Activated naive CD4-positive, alpha-beta T cell treated with anti-CD3 and anti-CD28 coated beads, Interleukin-2, amount 50 U/mL, for 72 hours (primary cell): ENCODE measurements at regions not wholly inside any gene's neighbourhood (a gene's known extent, or its start where the extent isn't known, plus 50 kb on each side); places are given as distances from the start of the nearest gene placed in this dataset.
A peak's percentile ranks its signal among the peaks of the same experiment; 100 is the strongest.
"Not testable (repeated sequence)": the region's sequence is repeated elsewhere in the genome, so short reads cannot be mapped to it uniquely, and the experiment has no call there.

Experiments
- ATAC-seq, 2 donors: fragments of 150-1000 bp; cut with Tn5 transposase; 2 replicates each; pipeline ENCODE4 v1.10.0; 2021; ENCODE audit warnings: mild to moderate bottlenecking in 2 of 2, moderate library complexity in 2 of 2
- DNase-seq, 2 donors: peaks; one replicate each; pipeline ENCODE4 v3.0.0; 2021 to 2022; ENCODE audit warnings: low spot score in 2 of 2
- H3K27ac Mint-ChIP-seq, 2 donors: one replicate each; pipeline ENCODE4 v1.8.0; 2022; ENCODE audit warnings: mild to moderate bottlenecking in 2 of 2, mixed read lengths in 2 of 2
- H3K36me3 Mint-ChIP-seq, 2 donors: one replicate each; pipeline ENCODE4 v1.8.0; 2022; ENCODE audit warnings: mixed read lengths in 2 of 2
- H3K9me3 Mint-ChIP-seq, 2 donors: one replicate each; pipeline ENCODE4 v1.8.0; 2022; ENCODE audit warnings: mixed read lengths in 2 of 2

DNA sequence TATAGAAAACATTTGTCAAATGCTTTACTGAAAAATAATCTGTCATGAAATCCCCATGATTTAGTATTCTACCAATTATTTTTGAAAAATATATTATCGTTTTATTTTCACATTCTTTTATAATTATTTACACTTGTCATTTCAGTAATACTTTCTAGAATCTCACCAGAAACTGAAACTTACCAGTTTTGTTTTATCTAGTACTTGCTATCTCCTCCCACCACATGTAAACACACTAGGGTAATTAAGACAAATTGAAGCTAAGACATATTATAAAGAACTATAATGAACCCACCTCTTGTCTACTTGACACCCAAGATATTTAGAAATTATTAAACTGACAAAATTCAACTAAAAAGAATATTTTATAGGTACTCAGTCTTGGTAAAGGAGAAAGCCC is 51.5 kb upstream of the GRM3 start:
- ATAC-seq = no peak
- no peak overlapping the region for H3K27ac Mint-ChIP-seq
- peaks cover 5 to 11% of the 10 kb centered on the region in 2 donors for H3K9me3 Mint-ChIP-seq
- DNase-seq = no peak
- H3K36me3 Mint-ChIP-seq = no peaks in the 10 kb centered on the region

DNA sequence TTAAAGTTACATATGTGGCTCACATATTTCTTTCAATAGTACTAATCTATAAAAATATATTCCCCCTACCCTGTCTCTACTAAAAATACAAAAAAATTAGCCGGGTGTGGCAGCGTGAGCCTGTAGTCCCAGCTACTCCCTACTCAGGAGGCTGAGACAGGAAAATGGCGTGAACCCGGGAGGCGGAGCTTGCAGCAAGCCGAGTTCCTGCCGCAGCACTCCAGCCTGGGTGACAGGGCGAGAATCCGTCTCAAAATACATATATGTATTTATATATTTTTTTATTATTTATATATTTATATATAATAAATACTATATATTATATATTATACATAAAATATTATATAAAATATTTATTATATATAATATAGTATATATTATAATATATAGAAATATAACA is 69.7 kb upstream of the GRM3 start:
- DNase-seq = no peak
- Mint-ChIP-seq H3K27ac (no peak overlapping the region), H3K36me3 (no peaks in the 10 kb centered on the region), H3K9me3 (peaks cover 15 to 23% of the 10 kb centered on the region in 2 donors)
- no peak for ATAC-seq

DNA sequence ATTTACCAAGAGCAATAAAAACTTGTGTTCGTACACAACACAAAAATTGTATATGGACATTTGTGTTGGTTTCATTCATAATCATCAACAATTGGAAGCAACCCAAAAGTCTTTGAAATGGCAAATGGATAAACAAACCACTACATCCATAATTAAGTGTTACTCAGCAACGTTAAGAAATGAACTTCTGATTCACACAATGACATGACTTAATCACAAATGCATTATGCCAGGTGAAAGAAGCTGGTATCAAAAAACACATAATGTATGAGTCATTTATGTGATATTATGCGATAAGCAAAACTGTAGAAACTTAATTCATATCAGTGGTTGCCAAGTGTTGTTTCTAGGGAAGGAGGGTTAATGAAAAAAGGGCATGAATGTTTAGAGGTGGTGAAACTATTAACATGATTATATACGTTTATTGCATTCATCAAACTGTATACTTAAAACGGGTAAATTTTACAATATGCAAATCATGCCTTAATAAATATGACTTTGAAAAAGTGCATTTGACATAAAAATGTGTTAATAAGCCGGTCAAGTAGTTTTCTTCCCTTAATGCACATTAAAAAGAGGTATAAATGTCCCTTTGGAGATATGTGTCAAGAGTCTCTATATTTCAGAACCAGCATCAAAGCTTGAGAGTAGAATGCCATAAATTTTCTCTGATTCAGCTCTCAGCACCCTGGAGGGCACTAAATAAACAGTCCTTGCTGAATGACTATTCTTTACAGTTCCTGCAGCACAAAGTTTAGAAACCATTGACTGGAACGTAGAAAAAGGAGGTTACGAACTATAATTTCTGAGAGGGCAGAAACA is 84.8 kb upstream of the GRM3 start:
- H3K36me3 Mint-ChIP-seq = no peaks in the 10 kb centered on the region
- no peak for ATAC-seq
- H3K9me3 Mint-ChIP-seq = peaks cover 0 to 4% of the 10 kb centered on the region in 2 donors
- DNase-seq = no peak
- no peak overlapping the region for H3K27ac Mint-ChIP-seq

DNA sequence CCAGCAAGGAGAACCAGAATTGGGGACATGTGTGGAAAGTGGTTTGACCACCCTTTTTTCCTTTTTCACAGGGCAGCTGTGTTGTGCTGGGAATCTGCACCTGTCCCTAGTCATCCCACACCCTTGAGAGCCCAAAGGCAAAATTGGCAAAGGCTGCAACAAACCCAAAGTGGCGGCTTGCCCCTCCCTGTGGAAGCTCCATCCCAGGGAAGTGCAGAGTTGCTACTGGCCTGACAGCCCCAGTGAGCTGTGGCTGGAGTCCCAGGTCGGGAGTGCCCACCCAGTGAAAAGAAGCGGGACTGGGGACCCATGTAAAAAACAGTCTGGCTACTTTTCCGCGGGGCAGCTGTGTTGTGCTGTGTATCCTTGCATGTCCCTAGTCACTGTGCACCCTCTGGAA is 109.1 kb upstream of the GRM3 start:
- Mint-ChIP-seq H3K36me3 (no peaks in the 10 kb centered on the region), H3K27ac (no peak overlapping the region), H3K9me3 (peaks cover 10 to 13% of the 10 kb centered on the region in 2 donors)
- no peak for ATAC-seq
- no peak for DNase-seq

DNA sequence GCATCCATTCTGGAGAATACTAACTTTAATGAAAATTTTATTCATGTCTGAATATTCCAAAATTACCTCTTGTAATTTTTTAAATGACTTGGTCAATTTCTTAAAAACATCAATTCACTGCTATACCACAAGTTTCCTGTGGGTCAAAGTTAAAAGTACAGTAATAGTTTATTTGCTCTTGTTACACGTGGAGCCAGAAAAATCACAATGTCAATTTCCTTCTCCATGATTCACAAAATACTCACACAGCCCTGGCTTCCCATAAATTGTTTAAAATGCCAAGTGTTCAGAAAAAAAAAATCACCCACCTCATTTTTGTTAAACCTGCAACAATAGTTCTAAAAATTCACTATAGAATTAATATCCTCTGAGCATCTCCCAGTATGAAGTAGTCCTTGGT is 139.5 kb upstream of the GRM3 start:
- no peaks in the 10 kb centered on the region for H3K36me3 Mint-ChIP-seq
- H3K27ac Mint-ChIP-seq = no peak overlapping the region
- DNase-seq (no peak), ATAC-seq (no peak)
- H3K9me3 Mint-ChIP-seq = peaks cover 0 to 3% of the 10 kb centered on the region in 2 donors

DNA sequence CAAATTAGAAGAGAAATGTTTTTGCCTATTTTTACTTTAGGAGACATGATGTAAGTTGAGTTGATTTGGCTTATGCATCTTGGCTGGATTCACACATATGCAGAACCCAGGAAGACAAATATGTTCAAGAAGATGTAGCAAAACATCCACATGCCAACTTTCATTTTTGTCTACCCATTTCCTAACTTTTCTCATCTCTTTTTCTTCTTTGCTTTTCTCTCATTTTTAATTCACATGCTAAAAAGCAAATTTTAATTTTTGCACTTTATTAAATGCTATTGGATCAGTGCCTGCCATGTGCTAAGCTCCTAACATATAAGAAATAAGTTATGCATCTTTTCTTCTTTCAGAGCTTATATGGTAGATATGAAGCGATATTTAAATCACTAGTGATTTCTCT is 143.7 kb upstream of the GRM3 start:
- no peaks in the 10 kb centered on the region for H3K36me3 Mint-ChIP-seq
- peaks cover 0 to 5% of the 10 kb centered on the region in 2 donors for H3K9me3 Mint-ChIP-seq
- ATAC-seq = no peak
- no peak for DNase-seq
- H3K27ac Mint-ChIP-seq = no peak overlapping the region

DNA sequence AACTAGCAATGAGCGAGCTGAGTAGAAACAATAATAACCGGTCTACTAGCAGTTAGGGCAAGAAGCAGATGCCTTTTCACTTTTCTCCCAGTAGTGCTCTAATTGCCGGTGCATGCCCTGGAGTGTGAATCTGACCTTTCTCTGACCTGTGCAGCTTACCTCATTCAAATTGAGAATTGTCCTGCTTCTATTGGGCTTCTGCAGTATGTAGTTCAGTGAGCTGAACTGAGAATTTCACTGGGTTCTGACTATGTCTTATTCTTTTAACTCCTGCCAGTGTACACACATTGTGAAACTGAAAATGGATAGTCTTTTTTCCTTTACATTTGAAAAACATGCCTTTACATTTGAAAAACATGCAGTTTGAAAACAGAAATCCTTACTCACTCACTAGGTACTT is 157.9 kb upstream of the GRM3 start:
- ATAC-seq (no peak), DNase-seq (no peak)
- Mint-ChIP-seq H3K9me3 (peaks cover 0 to 6% of the 10 kb centered on the region in 2 donors), H3K27ac (no peak overlapping the region), H3K36me3 (no peaks in the 10 kb centered on the region)

DNA sequence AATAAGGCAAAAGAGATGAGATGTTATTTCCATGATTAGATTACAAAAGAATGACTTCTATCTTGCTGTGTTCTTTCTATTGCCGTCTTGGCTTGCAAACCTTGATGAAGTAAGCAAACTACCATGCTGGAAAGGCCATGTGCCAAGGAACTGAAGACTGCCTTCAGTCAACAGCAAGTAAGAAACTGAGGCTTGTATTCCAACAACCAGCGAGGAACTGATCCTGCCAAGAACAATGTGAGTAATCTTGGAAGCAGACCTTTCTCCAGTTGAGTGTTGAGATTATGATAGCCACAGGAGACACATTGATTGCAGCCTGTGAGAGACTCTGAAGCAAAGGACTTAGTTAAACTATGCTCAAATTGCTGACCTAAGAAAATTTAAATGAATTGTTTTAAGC is 164.6 kb upstream of the GRM3 start:
- ATAC-seq = no peak
- DNase-seq = no peak
- Mint-ChIP-seq H3K36me3 (no peaks in the 10 kb centered on the region), H3K9me3 (peaks cover 0 to 7% of the 10 kb centered on the region in 2 donors), H3K27ac (no peak overlapping the region)

DNA sequence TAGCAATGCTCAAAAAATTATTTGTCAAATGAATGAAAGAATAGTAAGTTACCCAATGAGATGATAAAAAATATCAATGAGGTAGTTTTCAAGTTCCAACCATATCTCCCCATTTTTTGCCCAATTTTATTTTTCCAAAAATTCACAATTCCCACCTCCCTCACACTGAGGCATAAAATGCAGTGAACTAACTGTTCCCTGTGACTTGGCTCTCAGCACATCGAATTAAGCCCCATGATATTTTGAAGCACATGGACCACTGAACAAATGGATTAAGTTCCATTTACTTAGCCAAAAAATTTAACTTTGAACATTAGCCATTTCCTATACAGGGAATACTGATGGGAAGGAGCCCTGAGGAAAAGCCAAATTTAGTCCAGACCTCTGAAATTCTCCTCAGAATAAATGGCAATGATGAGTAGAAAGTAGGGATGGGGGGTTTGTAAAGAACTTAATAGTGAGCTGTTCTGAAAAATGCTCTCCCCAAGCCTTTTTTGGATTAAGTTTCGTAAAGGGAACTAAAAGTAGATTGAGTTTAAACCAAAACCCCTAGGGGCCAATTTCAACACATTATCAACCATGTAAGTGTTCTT is 166.3 kb upstream of the GRM3 start:
- ATAC-seq (no peak), DNase-seq (no peak)
- no peak overlapping the region for H3K27ac Mint-ChIP-seq
- peaks cover 0 to 7% of the 10 kb centered on the region in 2 donors for H3K9me3 Mint-ChIP-seq
- H3K36me3 Mint-ChIP-seq = no peaks in the 10 kb centered on the region

DNA sequence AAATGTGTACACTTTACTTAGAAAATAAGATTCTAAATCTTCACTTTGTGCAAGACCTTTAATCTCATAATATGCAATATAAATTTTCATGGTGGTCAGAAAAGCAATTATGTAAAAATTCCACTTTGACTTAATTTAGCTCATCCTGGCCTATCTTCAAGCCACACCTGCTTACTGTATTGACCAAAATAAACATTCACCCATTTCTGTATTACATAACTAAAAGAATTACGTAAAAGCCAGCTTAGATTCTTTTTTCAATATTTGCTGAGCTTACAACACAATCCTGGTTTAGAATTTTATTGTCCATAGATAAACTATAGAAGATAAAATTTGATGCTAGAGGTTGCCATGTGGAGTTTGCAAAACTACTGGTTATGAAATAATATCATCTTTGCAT is 172.9 kb upstream of the GRM3 start:
- no peak for DNase-seq
- ATAC-seq = no peak
- no peak overlapping the region for H3K27ac Mint-ChIP-seq
- H3K36me3 Mint-ChIP-seq = no peaks in the 10 kb centered on the region
- no peaks in the 10 kb centered on the region for H3K9me3 Mint-ChIP-seq

DNA sequence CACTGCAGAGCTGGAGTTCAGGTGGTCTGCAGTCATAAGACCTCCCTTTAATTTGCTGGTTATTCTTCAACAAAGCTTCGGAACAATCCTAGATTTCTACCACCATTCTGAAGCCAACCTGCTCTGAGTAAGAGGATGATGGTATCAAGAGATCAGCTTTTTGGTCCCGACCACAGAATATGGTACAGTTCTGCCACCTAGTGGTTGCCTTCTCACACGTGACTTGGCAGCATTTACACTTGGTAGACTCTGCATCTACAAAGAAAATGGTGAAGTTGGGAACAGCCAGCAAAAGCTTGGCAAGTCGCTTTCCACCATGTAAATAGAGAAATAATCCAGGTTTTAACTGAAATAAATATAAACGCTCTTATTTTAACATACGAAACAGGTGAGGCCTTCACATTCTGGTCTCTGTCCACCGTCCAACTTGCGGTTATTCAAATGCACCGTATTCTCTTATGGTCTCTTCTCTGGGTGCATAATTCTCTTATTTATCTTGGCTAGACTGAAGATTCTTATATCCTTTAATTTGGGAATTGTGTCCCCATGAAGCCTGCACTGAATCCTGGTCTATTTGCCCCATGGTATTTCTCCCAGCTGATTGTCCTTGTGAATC is 173.9 kb upstream of the GRM3 start:
- H3K9me3 Mint-ChIP-seq = no peaks in the 10 kb centered on the region
- no peak overlapping the region for H3K27ac Mint-ChIP-seq
- H3K36me3 Mint-ChIP-seq = no peaks in the 10 kb centered on the region
- DNase-seq = peak in 1 of 2 donors; percentile 58
- ATAC-seq = peak; percentile 45 to 72

DNA sequence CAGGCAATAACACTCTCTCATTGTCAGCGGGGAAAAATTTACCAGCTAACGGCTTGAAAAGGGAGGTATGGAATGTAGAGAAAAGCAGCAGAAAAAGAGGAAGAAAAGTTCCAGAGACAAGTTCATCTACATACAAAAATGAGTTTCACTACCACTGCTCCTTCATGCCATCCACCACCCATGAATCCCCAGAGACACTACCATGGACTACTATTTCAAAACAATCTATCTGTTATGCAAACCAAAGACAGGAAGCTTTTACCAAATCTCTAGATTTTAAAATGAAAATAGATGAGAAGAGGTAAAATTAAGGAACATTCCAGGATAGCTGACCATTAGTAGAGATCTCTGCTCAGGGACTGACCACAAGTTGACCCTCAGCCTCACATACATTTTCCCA is 189.0 kb upstream of the GRM3 start:
- no peak for DNase-seq
- Mint-ChIP-seq H3K9me3 (no peaks in the 10 kb centered on the region), H3K27ac (no peak overlapping the region), H3K36me3 (no peaks in the 10 kb centered on the region)
- no peak for ATAC-seq

DNA sequence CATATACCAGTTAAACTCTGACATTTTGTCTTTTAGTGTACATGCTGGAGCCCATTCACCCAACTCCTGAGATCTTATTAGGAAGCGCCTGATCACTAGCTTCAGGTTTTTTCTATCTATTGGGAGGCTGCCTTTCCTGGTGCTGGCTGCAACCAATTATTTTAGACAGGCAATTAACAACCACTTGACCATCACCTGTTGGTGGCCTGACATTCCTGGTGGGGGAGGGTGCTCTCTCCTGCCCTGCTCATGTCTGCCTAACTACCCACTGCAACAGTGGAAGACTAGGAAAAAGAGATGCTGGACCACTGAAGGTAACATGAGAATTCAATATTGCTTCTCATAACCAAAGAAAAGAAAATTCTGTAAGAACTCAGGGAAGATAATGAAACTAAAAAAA is 190.3 kb upstream of the GRM3 start:
- DNase-seq = no peak
- Mint-ChIP-seq H3K9me3 (no peaks in the 10 kb centered on the region), H3K36me3 (no peaks in the 10 kb centered on the region), H3K27ac (no peak overlapping the region)
- ATAC-seq = no peak

DNA sequence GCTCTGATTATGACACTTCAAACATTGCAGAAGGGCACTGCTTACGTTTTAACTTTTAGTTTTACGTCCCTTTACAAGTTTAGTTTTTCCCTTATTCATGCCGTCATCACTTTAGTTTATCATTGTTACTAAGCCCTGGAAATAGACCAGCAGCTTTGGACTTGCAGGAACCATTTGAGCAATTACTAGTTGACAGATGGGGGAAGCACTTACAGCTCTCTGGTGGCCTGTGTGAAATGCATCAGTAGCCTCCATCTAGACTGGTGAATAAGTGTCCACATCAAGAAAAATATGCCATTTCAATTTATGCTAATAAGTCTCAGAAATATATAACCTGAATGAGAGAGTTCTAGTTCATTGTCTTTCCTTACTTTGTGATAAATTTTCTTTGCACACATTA is 194.9 kb upstream of the GRM3 start:
- DNase-seq (no peak), ATAC-seq (no peak)
- Mint-ChIP-seq H3K36me3 (no peaks in the 10 kb centered on the region), H3K9me3 (peaks cover 4 to 6% of the 10 kb centered on the region in 2 donors), H3K27ac (no peak overlapping the region)

DNA sequence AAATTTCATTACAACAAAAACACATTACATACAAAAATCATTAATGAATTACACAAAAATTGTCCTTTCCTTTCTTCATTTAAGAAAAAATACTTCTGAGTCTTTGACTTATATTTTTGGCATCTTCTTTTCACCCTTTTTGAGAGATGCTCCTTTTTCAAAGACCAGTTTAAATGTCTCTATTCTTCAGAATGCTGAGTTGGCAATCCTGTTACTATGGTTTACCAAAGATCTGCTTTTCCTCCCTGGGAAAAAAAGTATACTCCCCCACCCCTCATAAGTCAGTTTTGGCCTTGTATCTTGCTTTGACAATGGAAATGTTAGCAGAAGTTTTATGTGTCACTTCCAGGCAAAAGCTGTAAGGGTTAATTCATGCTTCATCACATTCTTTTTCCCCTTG is 198.4 kb upstream of the GRM3 start:
- no peaks in the 10 kb centered on the region for H3K36me3 Mint-ChIP-seq
- no peak for ATAC-seq
- H3K9me3 Mint-ChIP-seq = peaks cover 4 to 6% of the 10 kb centered on the region in 2 donors
- DNase-seq = no peak
- H3K27ac Mint-ChIP-seq = no peak overlapping the region

DNA sequence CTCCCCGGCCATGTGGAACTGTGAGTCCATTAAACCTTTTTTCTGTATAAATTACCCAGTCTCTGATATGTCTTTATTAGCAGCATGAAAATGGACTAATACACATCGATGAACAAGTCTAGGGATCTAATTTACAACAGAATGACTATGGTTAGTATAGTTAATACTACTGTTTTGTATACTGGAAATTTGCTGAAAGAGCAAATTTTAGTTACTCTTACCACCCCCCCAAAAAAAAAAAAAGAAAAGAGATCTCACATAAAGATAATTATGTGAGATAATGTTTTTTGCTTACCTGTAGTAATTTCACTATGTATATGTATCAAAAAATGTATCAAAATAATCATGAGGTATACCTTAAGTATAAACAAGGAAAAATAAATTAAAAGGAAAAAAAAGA is 199.5 kb upstream of the GRM3 start:
- Mint-ChIP-seq H3K9me3 (peaks cover 4 to 6% of the 10 kb centered on the region in 2 donors), H3K27ac (no peak overlapping the region), H3K36me3 (no peaks in the 10 kb centered on the region)

DNA sequence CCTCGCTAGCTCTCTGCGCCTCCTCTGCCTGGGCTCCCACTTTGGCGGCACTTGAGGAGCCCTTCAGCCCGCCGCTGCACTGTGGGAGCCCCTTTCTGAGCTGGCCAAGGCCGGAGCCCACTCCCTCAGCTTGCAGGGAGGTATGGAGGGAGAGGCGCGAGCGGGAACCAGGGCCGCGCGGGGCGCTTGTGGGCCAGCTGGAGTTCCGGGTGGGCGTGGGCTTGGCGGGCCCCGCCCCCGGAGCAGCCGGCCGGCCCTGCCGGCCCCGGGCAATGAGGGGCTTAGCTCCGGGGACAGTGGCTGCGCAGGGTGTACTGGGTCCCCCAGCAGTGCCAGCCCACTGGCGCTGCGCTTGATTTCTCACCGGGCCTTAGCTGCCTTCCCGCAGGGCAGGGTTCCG is 203.3 kb upstream of the GRM3 start:
- not testable (repeated sequence) for H3K36me3 Mint-ChIP-seq, H3K9me3 Mint-ChIP-seq, ATAC-seq, DNase-seq, H3K27ac Mint-ChIP-seq

More for the DNA sequence above, 199.5 kb upstream of the GRM3 start:
- ATAC-seq (no peak), DNase-seq (no peak)
